ENCODE measurements at regions not wholly inside any gene's neighbourhood (a gene's known extent, or its start where the extent isn't known, plus 50 kb on each side); places are given as distances from the start of the nearest gene placed in this dataset.

DNA sequence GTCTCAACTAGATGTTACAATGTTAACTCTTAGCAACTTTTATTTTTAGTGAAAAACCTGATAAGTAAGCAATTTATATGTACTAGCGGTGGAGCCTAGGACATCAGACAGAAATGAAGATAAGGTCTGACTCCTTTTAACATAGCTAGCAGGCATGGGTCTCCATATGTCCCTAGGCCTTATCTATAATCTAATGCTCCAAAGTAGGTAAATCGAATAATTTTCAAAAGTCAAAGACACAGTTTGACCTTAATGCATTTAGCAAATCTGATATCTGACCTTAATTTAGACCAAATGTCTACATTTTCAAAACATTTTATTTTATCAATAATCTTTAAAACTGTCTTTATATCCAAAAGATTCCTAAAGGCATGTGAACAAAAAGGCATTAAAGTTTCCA is 305.0 kb upstream of the CCNH start:
- no peaks in the 10 kb centered on the region for H3K79me2 ChIP-seq (ENCODE audit: insufficient read depth)
- H3K4me3 ChIP-seq = no peak overlapping the region
- no peak overlapping the region for H3K9ac ChIP-seq
- H3F3A ChIP-seq (ENCODE audit: insufficient read depth) = no peaks in the 10 kb centered on the region
- no peak overlapping the region for H3K27ac ChIP-seq
- no peaks in the 10 kb centered on the region for H3K36me3 ChIP-seq (ENCODE audit: low read depth)
- no peaks in the 10 kb centered on the region for H3K9me3 ChIP-seq (ENCODE audit: low read depth)
- no peaks in the 10 kb centered on the region for H3K9me2 ChIP-seq (ENCODE audit: insufficient read depth)
- WGBS, 2 experiments (ENCODE audit: low coverage in 1 of 2, low lambda C conversion rate in 2 of 2, missing lambda C conversion rate in 2 of 2) = 29 to 31% methylated on average over 2 of the region's 2 CpGs
- H3K4me1 ChIP-seq (ENCODE audit: insufficient read depth) = no peaks in the 10 kb centered on the region
- no peaks in the 10 kb centered on the region for H3K27me3 ChIP-seq (replicated peaks; ENCODE audit: insufficient read depth)
- no peak overlapping the region for H3K4me2 ChIP-seq (ENCODE audit: unreplicated experiment)
- in situ Hi-C loops (cut with MboI) = no loop called here
- TF ChIP-seq EZH2 (IDR thresholded peaks at IDR 0.05; ENCODE audit: insufficient read depth, poor library complexity, severe bottlenecking) (no peak), EZH2phosphoT487 (IDR thresholded peaks at IDR 0.05; ENCODE audit: insufficient read depth, low read depth) (no peak)
- H4K20me1 ChIP-seq (ENCODE audit: insufficient read depth) = no peaks in the 10 kb centered on the region
- DNase-seq = no peak
- H2AFZ ChIP-seq = no peak overlapping the region

DNA sequence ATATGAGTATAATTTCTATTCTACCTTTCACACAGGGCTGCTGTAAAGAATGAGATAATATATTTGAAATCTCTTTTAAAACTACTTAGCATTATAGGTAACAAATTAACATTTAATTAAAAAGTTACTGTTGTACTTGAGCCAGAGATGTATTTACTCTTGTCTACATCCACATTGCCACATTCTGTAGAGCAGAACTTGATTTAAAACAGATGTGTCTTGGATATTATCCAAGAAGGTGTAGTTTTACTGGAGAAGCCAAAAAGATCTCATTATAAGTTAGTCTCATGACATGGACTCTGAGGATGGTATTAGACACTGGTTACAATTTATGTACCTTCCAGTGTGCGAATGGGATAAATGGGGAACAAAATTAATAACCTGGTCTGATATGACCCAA is 293.1 kb upstream of the CCNH start:
- Histone ChIP-seq H3K4me3 (no peak overlapping the region), H3K9ac (no peak overlapping the region), H3K4me2 (ENCODE audit: unreplicated experiment) (no peak overlapping the region), H3K4me1 (ENCODE audit: insufficient read depth) (no peaks in the 10 kb centered on the region), H2AFZ (no peak overlapping the region), H3F3A (ENCODE audit: insufficient read depth) (no peaks in the 10 kb centered on the region), H3K79me2 (ENCODE audit: insufficient read depth) (no peaks in the 10 kb centered on the region), H3K9me2 (ENCODE audit: insufficient read depth) (no peaks in the 10 kb centered on the region), H3K9me3 (ENCODE audit: low read depth) (no peaks in the 10 kb centered on the region), H3K36me3 (ENCODE audit: low read depth) (no peaks in the 10 kb centered on the region), H3K27me3 (replicated peaks; ENCODE audit: insufficient read depth) (no peaks in the 10 kb centered on the region), H3K27ac (no peak overlapping the region), H4K20me1 (ENCODE audit: insufficient read depth) (no peaks in the 10 kb centered on the region)
- in situ Hi-C loops (cut with MboI) = no loop called here
- WGBS, 2 experiments (ENCODE audit: low coverage in 1 of 2, low lambda C conversion rate in 2 of 2, missing lambda C conversion rate in 2 of 2) = 0 to 2% methylated on average over 1 of the region's 1 CpG
- DNase-seq = no peak
- TF ChIP-seq EZH2phosphoT487 (IDR thresholded peaks at IDR 0.05; ENCODE audit: insufficient read depth, low read depth) (no peak), EZH2 (IDR thresholded peaks at IDR 0.05; ENCODE audit: insufficient read depth, poor library complexity, severe bottlenecking) (no peak)

DNA sequence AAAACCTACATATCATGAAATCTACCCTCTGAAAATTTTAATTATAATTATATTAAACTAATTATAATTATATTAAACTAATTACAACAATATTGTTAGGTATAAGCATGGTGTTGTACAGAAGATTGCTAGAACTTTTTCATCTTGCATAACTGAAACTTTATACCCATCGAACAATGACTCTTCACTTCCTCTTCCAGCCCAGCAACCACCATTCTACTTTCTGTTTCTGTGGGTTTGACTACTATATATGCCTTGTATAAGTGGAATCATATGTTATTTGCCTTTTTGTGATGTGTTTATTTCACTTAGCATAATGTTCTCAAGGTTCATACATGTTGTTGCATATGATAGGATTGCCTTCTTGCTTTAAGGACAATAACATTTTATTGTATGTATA is 274.2 kb upstream of the CCNH start:
- no peaks in the 10 kb centered on the region for H3K79me2 ChIP-seq (ENCODE audit: insufficient read depth)
- DNase-seq = no peak
- H3K4me1 ChIP-seq (ENCODE audit: insufficient read depth) = no peaks in the 10 kb centered on the region
- H3K4me2 ChIP-seq (ENCODE audit: unreplicated experiment) = no peak overlapping the region
- no peak overlapping the region for H2AFZ ChIP-seq
- 5 to 11% methylated on average over 1 of the region's 1 CpG for WGBS, 2 experiments (ENCODE audit: low coverage in 1 of 2, low lambda C conversion rate in 2 of 2, missing lambda C conversion rate in 2 of 2)
- no peaks in the 10 kb centered on the region for H3F3A ChIP-seq (ENCODE audit: insufficient read depth)
- TF ChIP-seq EZH2 (IDR thresholded peaks at IDR 0.05; ENCODE audit: insufficient read depth, poor library complexity, severe bottlenecking) (no peak), EZH2phosphoT487 (IDR thresholded peaks at IDR 0.05; ENCODE audit: insufficient read depth, low read depth) (no peak)
- no peaks in the 10 kb centered on the region for H3K27me3 ChIP-seq (replicated peaks; ENCODE audit: insufficient read depth)
- H3K27ac ChIP-seq = no peak overlapping the region
- no peaks in the 10 kb centered on the region for H3K9me2 ChIP-seq (ENCODE audit: insufficient read depth)
- in situ Hi-C loops (cut with MboI) = no loop called here
- H4K20me1 ChIP-seq (ENCODE audit: insufficient read depth) = no peaks in the 10 kb centered on the region
- no peak overlapping the region for H3K4me3 ChIP-seq
- H3K9ac ChIP-seq = no peak overlapping the region
- no peaks in the 10 kb centered on the region for H3K36me3 ChIP-seq (ENCODE audit: low read depth)
- H3K9me3 ChIP-seq (ENCODE audit: low read depth) = no peaks in the 10 kb centered on the region

DNA sequence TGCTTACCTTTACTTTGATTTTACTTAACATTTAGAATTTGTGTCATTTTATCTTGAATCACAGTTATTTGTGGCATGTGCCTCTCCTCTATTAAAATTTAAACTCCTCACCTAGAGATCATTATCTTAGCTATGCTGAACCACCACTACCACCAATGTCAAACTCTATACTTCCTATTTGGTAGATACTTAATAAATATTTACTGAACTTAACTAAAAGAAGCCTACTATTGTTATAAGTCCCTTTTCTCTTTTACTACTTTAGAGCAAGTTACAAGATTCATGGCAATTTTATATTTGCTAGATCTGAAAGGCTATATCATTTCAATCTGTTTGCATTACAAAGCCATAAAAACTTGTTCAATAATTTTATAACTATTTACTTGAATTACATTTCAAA is 273.3 kb upstream of the CCNH start:
- no peak overlapping the region for H3K9ac ChIP-seq
- TF ChIP-seq EZH2 (IDR thresholded peaks at IDR 0.05; ENCODE audit: insufficient read depth, poor library complexity, severe bottlenecking) (no peak), EZH2phosphoT487 (IDR thresholded peaks at IDR 0.05; ENCODE audit: insufficient read depth, low read depth) (no peak)
- no peaks in the 10 kb centered on the region for H3K36me3 ChIP-seq (ENCODE audit: low read depth)
- no peaks in the 10 kb centered on the region for H3K4me1 ChIP-seq (ENCODE audit: insufficient read depth)
- H3K9me3 ChIP-seq (ENCODE audit: low read depth) = no peaks in the 10 kb centered on the region
- no peaks in the 10 kb centered on the region for H3K9me2 ChIP-seq (ENCODE audit: insufficient read depth)
- H3K4me3 ChIP-seq = no peak overlapping the region
- H3K27ac ChIP-seq = no peak overlapping the region
- in situ Hi-C loops (cut with MboI) = no loop called here
- no peaks in the 10 kb centered on the region for H3K79me2 ChIP-seq (ENCODE audit: insufficient read depth)
- no peaks in the 10 kb centered on the region for H3K27me3 ChIP-seq (replicated peaks; ENCODE audit: insufficient read depth)
- no peaks in the 10 kb centered on the region for H3F3A ChIP-seq (ENCODE audit: insufficient read depth)
- DNase-seq = no peak
- H3K4me2 ChIP-seq (ENCODE audit: unreplicated experiment) = no peak overlapping the region
- no peak overlapping the region for H2AFZ ChIP-seq
- no peaks in the 10 kb centered on the region for H4K20me1 ChIP-seq (ENCODE audit: insufficient read depth)

DNA sequence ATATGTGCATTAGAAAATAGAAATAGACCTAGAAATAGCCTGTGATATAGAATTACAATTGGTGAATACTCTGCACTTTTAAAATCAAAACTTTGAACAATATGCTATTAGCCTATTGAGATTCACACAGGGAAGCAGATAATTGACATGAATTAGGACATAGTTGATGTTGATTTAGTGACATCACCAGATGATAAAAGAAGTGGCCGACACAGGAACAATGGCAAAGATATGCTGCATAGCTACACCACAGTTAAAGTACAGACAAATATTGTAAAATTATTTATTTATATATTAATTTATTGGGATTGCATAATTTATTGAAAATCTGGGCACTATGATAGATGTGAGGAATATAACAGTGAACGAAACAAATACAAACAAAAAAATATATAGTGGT is 261.5 kb upstream of the CCNH start:
- Histone ChIP-seq H3K4me1 (ENCODE audit: insufficient read depth) (no peaks in the 10 kb centered on the region), H3K36me3 (ENCODE audit: low read depth) (no peaks in the 10 kb centered on the region), H2AFZ (no peak overlapping the region), H3K9ac (no peak overlapping the region), H3K4me3 (no peak overlapping the region), H3K27ac (no peak overlapping the region), H3F3A (ENCODE audit: insufficient read depth) (no peaks in the 10 kb centered on the region), H3K79me2 (ENCODE audit: insufficient read depth) (no peaks in the 10 kb centered on the region), H4K20me1 (ENCODE audit: insufficient read depth) (no peaks in the 10 kb centered on the region), H3K27me3 (replicated peaks; ENCODE audit: insufficient read depth) (no peaks in the 10 kb centered on the region), H3K9me2 (ENCODE audit: insufficient read depth) (no peaks in the 10 kb centered on the region), H3K4me2 (ENCODE audit: unreplicated experiment) (no peak overlapping the region), H3K9me3 (ENCODE audit: low read depth) (no peaks in the 10 kb centered on the region)
- WGBS, 2 experiments (ENCODE audit: low coverage in 1 of 2, low lambda C conversion rate in 2 of 2, missing lambda C conversion rate in 2 of 2) = 21% methylated on average over 2 of the region's 2 CpGs
- DNase-seq = no peak
- in situ Hi-C loops (cut with MboI) = no loop called here
- TF ChIP-seq EZH2phosphoT487 (IDR thresholded peaks at IDR 0.05; ENCODE audit: insufficient read depth, low read depth) (no peak), EZH2 (IDR thresholded peaks at IDR 0.05; ENCODE audit: insufficient read depth, poor library complexity, severe bottlenecking) (no peak)

Data from GM23248 (cell line).